ENCODE measurements at regions not wholly inside any gene's neighbourhood (a gene's known extent, or its start where the extent isn't known, plus 50 kb on each side); places are given as distances from the start of the nearest gene placed in this dataset.

DNA sequence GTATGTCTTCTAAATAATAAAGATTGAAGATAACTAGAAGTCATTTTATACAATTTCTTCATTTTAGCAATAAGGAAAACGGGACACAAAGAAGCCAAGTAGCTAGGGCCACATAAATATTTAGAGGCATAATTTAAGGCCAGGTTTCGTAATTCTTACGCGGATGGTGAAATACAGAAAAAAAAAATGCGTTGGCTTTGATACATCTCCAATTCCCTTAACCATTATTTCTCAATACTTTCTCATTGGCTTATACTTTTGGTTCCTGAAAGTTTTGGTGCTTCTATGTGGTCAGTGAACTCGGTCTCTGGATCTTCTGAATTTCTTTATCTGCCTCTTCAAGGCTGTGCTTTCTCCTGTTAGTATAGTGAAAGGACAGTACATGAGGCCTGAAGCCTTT, 888.1 kb downstream of the KCNJ2 start:
- FAIRE-seq (no peak), DNase-seq (ENCODE audit: insufficient read length) (no peak)
- TF ChIP-seq POLR2AphosphoS5 (IDR thresholded peaks at IDR 0.05; ENCODE audit: low read depth, low read length) (no peak), POLR2A (IDR thresholded peaks at IDR 0.05; ENCODE audit: low read depth, low read length) (no peak), TAF1 (IDR thresholded peaks at IDR 0.05; ENCODE audit: borderline replicate concordance, low read depth, low read length) (no peak)

DNA sequence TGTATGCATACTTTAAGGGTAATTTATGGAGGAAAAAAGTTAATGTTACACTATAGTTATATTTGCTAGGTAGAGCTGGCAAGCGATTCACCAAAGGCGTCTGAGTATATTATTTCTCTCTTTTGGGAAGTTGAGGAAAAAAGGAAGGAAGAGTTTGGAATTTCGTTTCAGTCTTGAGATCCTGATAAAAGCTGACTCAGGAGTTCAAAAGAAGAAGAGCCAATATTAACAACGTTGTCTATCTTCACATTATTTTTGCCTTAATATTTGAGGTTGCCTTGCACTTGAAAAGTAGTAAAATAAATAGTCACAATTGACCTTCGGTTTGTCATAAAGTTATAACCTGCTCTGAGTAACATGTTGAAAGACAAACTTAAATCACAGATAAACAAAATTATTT, 888.6 kb downstream of the KCNJ2 start:
- no peak for DNase-seq (ENCODE audit: insufficient read length)
- no peak for TF ChIP-seq TAF1 (IDR thresholded peaks at IDR 0.05; ENCODE audit: borderline replicate concordance, low read depth, low read length)
- no peak for TF ChIP-seq POLR2AphosphoS5 (IDR thresholded peaks at IDR 0.05; ENCODE audit: low read depth, low read length)
- no peak for TF ChIP-seq POLR2A (IDR thresholded peaks at IDR 0.05; ENCODE audit: low read depth, low read length)
- no peak for FAIRE-seq

DNA sequence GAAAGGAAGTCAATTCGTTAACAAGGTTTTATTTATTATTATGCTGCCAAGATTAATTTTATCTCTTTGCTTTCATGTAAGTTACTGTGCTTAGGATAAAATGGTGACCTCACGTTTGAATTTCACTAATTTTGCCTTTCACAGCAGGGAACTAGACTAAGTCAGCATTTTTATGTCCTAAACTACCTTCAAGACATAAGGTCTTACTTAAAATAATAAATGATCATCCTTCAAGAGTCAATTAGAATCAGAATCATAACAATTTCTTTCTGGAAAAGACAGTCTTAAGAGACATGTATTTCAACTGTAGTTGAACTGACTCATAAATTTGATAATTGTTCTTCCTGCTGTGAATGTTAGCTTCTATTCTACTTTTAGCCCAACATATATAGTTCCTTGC, 893.8 kb downstream of the KCNJ2 start:
- FAIRE-seq (no peak), DNase-seq (ENCODE audit: insufficient read length) (no peak)
- TF ChIP-seq POLR2AphosphoS5 (IDR thresholded peaks at IDR 0.05; ENCODE audit: low read depth, low read length) (no peak), POLR2A (IDR thresholded peaks at IDR 0.05; ENCODE audit: low read depth, low read length) (no peak), TAF1 (IDR thresholded peaks at IDR 0.05; ENCODE audit: borderline replicate concordance, low read depth, low read length) (no peak)

DNA sequence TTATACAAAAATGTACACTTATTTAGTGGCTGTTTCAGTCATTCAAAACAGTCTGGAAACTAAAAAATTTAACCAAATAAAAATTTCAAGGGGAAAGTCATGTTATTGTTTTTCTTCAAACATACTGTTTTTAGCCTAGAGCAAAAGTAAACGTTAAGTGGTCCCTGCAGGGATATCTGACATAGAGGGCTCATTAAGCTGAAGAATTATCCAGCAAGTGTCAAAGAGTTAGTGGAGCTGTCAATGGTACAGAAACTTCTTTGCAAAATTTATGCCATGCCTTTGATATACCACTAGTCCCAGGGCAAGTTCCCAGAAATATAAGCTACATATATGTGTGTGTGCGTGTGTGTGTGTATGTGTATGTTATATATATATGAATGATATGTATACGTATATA, 894.2 kb downstream of the KCNJ2 start:
- no peak for DNase-seq (ENCODE audit: insufficient read length)

DNA sequence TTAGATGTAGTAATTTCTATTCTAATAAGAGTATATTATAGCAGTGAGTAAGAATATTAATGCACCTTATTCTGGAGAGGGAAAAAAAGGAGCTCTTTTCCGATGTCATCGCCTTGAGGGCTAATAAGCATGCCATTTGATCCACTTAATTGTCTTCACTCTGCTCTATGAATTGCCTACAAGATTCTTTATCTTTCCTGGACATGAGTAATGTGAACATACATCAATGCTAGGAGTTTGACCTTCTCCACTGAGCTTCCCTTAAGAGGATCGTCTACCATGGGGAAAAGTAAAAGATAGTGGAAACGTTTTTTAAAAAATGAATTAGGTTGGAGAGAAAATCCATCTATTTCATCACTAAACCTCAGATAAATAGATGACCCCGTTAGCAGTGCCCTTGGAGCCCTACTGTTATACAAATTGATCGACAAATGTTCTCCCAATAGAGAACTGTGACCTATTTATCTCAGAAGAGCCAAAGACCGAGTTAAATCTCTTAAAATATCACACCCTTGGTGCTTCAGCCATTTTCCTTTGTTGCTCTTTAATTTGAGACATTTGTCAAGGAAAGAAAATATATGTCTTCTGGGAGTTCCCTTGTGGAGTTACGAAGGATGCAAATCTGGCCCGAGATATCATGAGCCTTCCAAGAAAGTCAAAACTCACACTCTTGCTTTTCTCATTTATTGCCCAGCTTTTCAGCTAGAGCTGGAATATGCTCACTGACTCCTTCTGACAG, 898.5 kb downstream of the KCNJ2 start:
- TF ChIP-seq POLR2AphosphoS5 (IDR thresholded peaks at IDR 0.05; ENCODE audit: low read depth, low read length): no peak
- TF ChIP-seq POLR2A (IDR thresholded peaks at IDR 0.05; ENCODE audit: low read depth, low read length): no peak
- TF ChIP-seq TAF1 (IDR thresholded peaks at IDR 0.05; ENCODE audit: borderline replicate concordance, low read depth, low read length): no peak
- FAIRE-seq: no peak
- no peak for DNase-seq (ENCODE audit: insufficient read length)

More for the DNA sequence above, 894.2 kb downstream of the KCNJ2 start:
- no peak for TF ChIP-seq POLR2AphosphoS5 (IDR thresholded peaks at IDR 0.05; ENCODE audit: low read depth, low read length)
- no peak for TF ChIP-seq POLR2A (IDR thresholded peaks at IDR 0.05; ENCODE audit: low read depth, low read length)
- TF ChIP-seq TAF1 (IDR thresholded peaks at IDR 0.05; ENCODE audit: borderline replicate concordance, low read depth, low read length): no peak
- no peak for FAIRE-seq

DNA sequence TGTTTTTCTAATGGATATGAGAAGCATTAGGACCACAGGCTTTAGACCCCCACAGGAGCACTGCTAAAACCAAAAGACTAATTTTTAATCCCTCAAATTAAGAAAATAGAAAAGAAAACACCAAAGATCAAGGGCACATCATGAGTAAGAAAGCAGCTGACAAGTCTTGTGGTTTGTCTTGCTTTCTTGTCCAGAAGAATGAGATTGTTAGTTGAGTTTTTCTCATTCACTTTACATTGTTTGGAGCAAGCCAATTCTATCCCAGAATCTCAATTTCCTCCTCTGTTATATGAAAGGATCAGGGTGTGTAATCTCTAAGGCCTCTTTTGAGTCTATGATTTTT, 899.0 kb downstream of the KCNJ2 start:
- FAIRE-seq (no peak), DNase-seq (ENCODE audit: insufficient read length) (no peak)
- TF ChIP-seq TAF1 (IDR thresholded peaks at IDR 0.05; ENCODE audit: borderline replicate concordance, low read depth, low read length) (no peak), POLR2A (IDR thresholded peaks at IDR 0.05; ENCODE audit: low read depth, low read length) (no peak), POLR2AphosphoS5 (IDR thresholded peaks at IDR 0.05; ENCODE audit: low read depth, low read length) (no peak)

DNA sequence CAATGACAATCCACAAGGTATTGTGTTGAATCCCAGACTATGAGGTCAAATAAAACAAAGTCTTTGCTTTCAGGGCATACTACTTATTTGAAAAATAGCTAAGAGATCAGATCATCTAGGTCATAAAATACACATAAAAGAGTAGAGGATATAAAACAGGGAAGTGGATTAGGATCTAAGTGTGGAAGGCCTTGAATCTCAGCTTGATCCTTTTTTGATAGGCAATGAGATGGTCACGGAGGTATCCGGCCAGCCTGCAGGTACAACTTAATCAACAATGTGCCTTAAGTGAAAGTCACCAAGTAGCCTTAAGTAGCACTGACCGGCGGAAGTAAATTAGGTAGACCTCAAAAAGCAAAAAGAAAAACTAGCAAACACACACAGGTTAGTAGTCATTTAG, 901.7 kb downstream of the KCNJ2 start:
- TF ChIP-seq POLR2A (IDR thresholded peaks at IDR 0.05; ENCODE audit: low read depth, low read length) (no peak), POLR2AphosphoS5 (IDR thresholded peaks at IDR 0.05; ENCODE audit: low read depth, low read length) (no peak), TAF1 (IDR thresholded peaks at IDR 0.05; ENCODE audit: borderline replicate concordance, low read depth, low read length) (no peak)
- no peak for FAIRE-seq
- DNase-seq (ENCODE audit: insufficient read length): no peak

DNA sequence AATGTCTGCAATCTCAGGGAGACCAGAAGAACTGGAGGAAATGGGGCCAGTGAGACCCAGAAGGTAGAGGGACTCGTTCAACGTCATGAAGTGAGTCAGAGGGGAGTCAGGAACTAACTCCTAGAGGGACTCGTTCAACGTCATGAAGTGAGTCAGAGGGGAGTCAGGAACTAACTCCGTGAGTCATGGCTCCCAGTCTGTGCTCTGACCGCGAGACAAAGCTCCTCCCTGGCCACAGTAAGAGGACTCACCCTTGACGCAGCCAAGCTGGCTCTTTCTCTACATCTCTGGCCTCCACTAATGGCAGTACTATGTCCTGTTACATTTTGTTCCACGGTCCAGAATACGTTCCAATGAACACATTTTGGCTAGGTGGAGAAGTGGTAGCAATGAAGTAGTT, 902.5 kb downstream of the KCNJ2 start:
- DNase-seq (ENCODE audit: insufficient read length): no peak
- no peak for FAIRE-seq
- no peak for TF ChIP-seq TAF1 (IDR thresholded peaks at IDR 0.05; ENCODE audit: borderline replicate concordance, low read depth, low read length)
- TF ChIP-seq POLR2A (IDR thresholded peaks at IDR 0.05; ENCODE audit: low read depth, low read length): no peak
- TF ChIP-seq POLR2AphosphoS5 (IDR thresholded peaks at IDR 0.05; ENCODE audit: low read depth, low read length): no peak

DNA sequence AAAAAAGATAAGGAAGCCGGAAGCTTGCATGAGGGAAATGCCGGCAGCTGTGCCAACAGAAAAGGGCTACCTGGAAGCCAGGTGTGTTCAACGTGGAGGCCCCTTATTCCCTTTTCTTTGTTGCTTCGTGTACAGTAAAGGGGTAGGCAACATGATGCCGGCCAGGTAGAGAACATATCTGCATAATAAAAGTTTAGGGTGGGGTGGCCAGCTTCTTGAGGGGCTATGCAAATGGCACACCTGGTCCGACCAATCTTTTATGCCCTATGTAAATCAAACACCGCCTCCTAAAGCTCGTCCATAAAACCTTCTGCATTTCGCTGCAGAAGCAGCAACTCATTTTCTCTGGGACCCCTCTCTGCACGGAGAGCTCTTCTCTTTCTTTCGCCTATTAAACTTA, 911.6 kb downstream of the KCNJ2 start:
- FAIRE-seq (no peak), DNase-seq (ENCODE audit: insufficient read length) (no peak)
- TF ChIP-seq POLR2A (IDR thresholded peaks at IDR 0.05; ENCODE audit: low read depth, low read length): no peak
- no peak for TF ChIP-seq POLR2AphosphoS5 (IDR thresholded peaks at IDR 0.05; ENCODE audit: low read depth, low read length)
- TF ChIP-seq TAF1 (IDR thresholded peaks at IDR 0.05; ENCODE audit: borderline replicate concordance, low read depth, low read length): no peak

DNA sequence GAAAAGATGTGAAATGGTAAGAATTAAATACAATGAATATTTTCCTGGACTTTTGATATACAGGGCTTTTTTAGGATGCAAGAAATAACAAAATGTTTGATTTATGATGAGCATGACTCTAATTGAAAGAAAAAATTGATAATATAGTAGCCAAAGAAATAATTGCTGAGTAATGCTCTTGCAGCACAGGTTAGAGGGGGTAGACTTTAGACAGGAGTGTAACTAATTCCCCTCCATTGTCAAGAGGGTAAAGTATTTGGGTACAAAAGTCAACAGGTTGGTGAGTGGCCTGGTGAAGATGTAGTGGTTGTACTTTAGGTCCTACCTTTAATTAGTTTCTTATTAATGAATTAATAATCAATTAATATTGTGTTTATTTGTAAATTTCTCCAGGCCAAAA, 912.3 kb downstream of the KCNJ2 start:
- DNase-seq (ENCODE audit: insufficient read length) (no peak), FAIRE-seq (no peak)
- no peak for TF ChIP-seq POLR2A (IDR thresholded peaks at IDR 0.05; ENCODE audit: low read depth, low read length)
- TF ChIP-seq POLR2AphosphoS5 (IDR thresholded peaks at IDR 0.05; ENCODE audit: low read depth, low read length): no peak
- no peak for TF ChIP-seq TAF1 (IDR thresholded peaks at IDR 0.05; ENCODE audit: borderline replicate concordance, low read depth, low read length)

DNA sequence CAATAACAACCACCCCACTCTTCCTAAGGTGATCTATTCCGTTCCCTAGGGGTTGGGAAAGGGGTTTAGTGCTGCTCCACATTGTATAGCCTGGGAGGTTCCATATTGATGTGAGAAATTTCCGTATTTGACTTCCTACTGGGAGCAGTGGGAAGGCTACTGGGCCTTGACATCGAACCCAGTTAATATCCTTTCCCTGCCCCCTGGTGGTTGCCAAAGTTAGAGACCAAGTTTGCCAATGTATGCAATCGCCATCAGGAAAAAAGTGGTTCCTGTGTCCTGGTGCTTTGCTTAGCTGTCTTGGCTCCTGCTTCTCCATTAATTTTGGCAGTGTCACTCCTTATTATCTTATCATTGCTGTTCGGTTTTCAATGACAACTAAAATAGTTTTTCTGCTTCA, 914.9 kb downstream of the KCNJ2 start:
- FAIRE-seq (no peak), DNase-seq (ENCODE audit: insufficient read length) (no peak)
- TF ChIP-seq TAF1 (IDR thresholded peaks at IDR 0.05; ENCODE audit: borderline replicate concordance, low read depth, low read length) (no peak), POLR2AphosphoS5 (IDR thresholded peaks at IDR 0.05; ENCODE audit: low read depth, low read length) (no peak), POLR2A (IDR thresholded peaks at IDR 0.05; ENCODE audit: low read depth, low read length) (no peak)

DNA sequence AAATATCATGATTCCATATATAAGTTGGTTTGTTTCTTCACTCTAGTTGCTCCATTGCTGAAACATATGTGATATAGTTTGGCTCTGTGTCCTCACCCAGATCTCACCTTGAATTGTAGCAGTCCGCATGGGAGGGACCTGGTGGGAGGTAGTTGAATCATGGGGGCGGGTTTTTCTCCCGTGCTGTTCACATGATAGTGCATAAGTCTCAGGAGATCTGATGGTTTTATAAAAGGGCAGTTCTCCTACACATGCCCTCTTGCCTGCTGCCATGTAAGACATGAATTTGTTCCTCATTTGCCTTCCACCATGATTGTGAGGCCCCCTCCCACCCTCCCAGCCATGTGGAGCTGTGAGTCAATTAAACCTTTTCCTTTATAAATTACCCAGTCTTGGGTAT, 915.5 kb downstream of the KCNJ2 start:
- TF ChIP-seq POLR2AphosphoS5 (IDR thresholded peaks at IDR 0.05; ENCODE audit: low read depth, low read length): no peak
- TF ChIP-seq TAF1 (IDR thresholded peaks at IDR 0.05; ENCODE audit: borderline replicate concordance, low read depth, low read length): no peak
- no peak for TF ChIP-seq POLR2A (IDR thresholded peaks at IDR 0.05; ENCODE audit: low read depth, low read length)
- no peak for DNase-seq (ENCODE audit: insufficient read length)
- no peak for FAIRE-seq
